B cell (primary cell): ENCODE measurements at regions not wholly inside any gene's neighbourhood (a gene's known extent, or its start where the extent isn't known, plus 50 kb on each side); places are given as distances from the start of the nearest gene placed in this dataset.

ENCODE experiments used
- ATAC-seq: fragments of 200-7000 bp; cut with Tn5 transposase; one replicate; pipeline ENCODE4 v1.10.0; 2021; ENCODE audit warnings: low read depth, mild to moderate bottlenecking, moderate number of reproducible peaks, moderate library complexity
- CTCF ChIA-PET: fragments of 350-600 bp; sonication (Branson Sonifier 250); formaldehyde crosslinking; loops from one replicate; lab custom pipeline; 2021; ENCODE audit warnings: antibody characterized with exemption, inconsistent platforms; lab: Charles Lee
- POLR2A ChIA-PET: fragments of 350-600 bp; sonication (Branson Sonifier 250); formaldehyde crosslinking; loops from one replicate; lab custom pipeline; 2021; ENCODE audit warnings: antibody characterized with exemption; lab: Charles Lee
- DNase-seq: peaks from one replicate; pipeline ENCODE4 v3.0.0; 2013
- H2AFZ ChIP-seq: 2 replicates; pipeline ENCODE4 v1.6.1; 2012; ENCODE audit warnings: mild to moderate bottlenecking, low read depth, low read length; ENCODE audit not compliant: insufficient read depth, poor library complexity, severe bottlenecking
- H3K27ac ChIP-seq, 2 donors: 1 replicate in 1 of 2; 2 replicates in 1 of 2; pipeline ENCODE4 v1.5.1; 2012 to 2013; ENCODE audit warnings: low read length in 2 of 2, mild to moderate bottlenecking in 2 of 2, moderate library complexity in 1 of 2
- H3K27me3 ChIP-seq, 4 experiments: fragments of 200-600 bp in 1 of 4; sonication (generic) in 1 of 4; replicated peaks in 1 of 4; 1 replicate in 2 of 4; 2 replicates in 2 of 4; pipeline versions ENCODE4 v1.6.1 to v1.7.0; 2013 to 2016; ENCODE audit warnings: low read length in 3 of 4, mild to moderate bottlenecking in 2 of 4, mixed read lengths in 1 of 4, moderate library complexity in 1 of 4; ENCODE audit not compliant: insufficient read depth in 4 of 4, control insufficient read depth in 3 of 4; ENCODE audit errors: control extremely low read depth in 1 of 4
- H3K36me3 ChIP-seq, 2 experiments: replicated peaks in 1 of 2; 1 replicate in 1 of 2; 2 replicates in 1 of 2; pipeline versions ENCODE4 v1.6.1 to v1.7.1; 2013; ENCODE audit warnings: low read length in 1 of 2; ENCODE audit not compliant: insufficient read depth in 2 of 2, control insufficient read depth in 1 of 2; ENCODE audit errors: control extremely low read depth in 1 of 2, extremely low read depth in 1 of 2
- H3K4me1 ChIP-seq, 2 donors: fragments of 200-600 bp in 1 of 2; sonication (generic) in 1 of 2; 1 replicate in 1 of 2; 2 replicates in 1 of 2; pipeline versions ENCODE4 v1.5.1 to v1.6.1; 2013 to 2017; ENCODE audit warnings: low read length in 2 of 2; ENCODE audit not compliant: control insufficient read depth in 2 of 2, insufficient read depth in 2 of 2
- H3K4me2 ChIP-seq: replicated peaks from 2 replicates; pipeline ENCODE3; 2012; ENCODE audit warnings: mild to moderate bottlenecking, low read depth, low read length; ENCODE audit not compliant: poor library complexity, severe bottlenecking
- H3K4me3 ChIP-seq, 5 experiments: fragments of 200-600 bp in 1 of 5; sonication (generic) in 1 of 5; 1 replicate in 3 of 5; 2 replicates in 2 of 5; pipeline versions ENCODE4 v1.5.1 to v1.7.0; 2011 to 2016; ENCODE audit warnings: low read length in 4 of 5, mild to moderate bottlenecking in 4 of 5, low read depth in 2 of 5, control low read depth in 1 of 5, moderate library complexity in 1 of 5; ENCODE audit not compliant: insufficient read depth in 1 of 5; ENCODE audit errors: control extremely low read depth in 1 of 5, extremely low read depth in 1 of 5
- H3K79me2 ChIP-seq: fragments of 200-600 bp; sonication (generic); one replicate; pipeline ENCODE4 v1.6.0; 2016; ENCODE audit warnings: low read length; ENCODE audit not compliant: control insufficient read depth, insufficient read depth
- H3K9ac ChIP-seq: fragments of 200-600 bp; sonication (generic); 2 replicates; pipeline ENCODE4 v1.6.1; 2017; ENCODE audit warnings: mild to moderate bottlenecking, low read length, moderate library complexity
- H3K9me3 ChIP-seq, 3 donors: one replicate each; pipeline versions ENCODE4 v1.6.1 to v1.7.1; 2013; ENCODE audit warnings: low read length in 2 of 3; ENCODE audit not compliant: control insufficient read depth in 2 of 3, insufficient read depth in 1 of 3; ENCODE audit errors: control extremely low read depth in 1 of 3
- H4K20me1 ChIP-seq: 2 replicates; pipeline ENCODE4 v1.6.0; 2012; ENCODE audit warnings: mild to moderate bottlenecking, low read length; ENCODE audit not compliant: insufficient read depth, control insufficient read depth, poor library complexity, severe bottlenecking
- H3K27ac Mint-ChIP-seq: one replicate; pipeline ENCODE4 v1.8.0; 2021; ENCODE audit warnings: mixed read lengths
- H3K27me3 Mint-ChIP-seq: one replicate; pipeline ENCODE4 v1.8.0; 2021; ENCODE audit warnings: mixed read lengths
- H3K4me1 Mint-ChIP-seq: one replicate; pipeline ENCODE4 v1.8.0; 2021; ENCODE audit warnings: mixed read lengths
- H3K4me3 Mint-ChIP-seq: one replicate; pipeline ENCODE4 v1.8.0; 2021; ENCODE audit warnings: mixed read lengths
- H3K9me3 Mint-ChIP-seq: one replicate; pipeline ENCODE4 v1.8.0; 2022; ENCODE audit warnings: mixed read lengths; ENCODE audit not compliant: insufficient read depth
- EZH2 ChIP-seq: IDR thresholded peaks from 2 replicates; pipeline ENCODE4 v1.6.1; 2012; ENCODE audit warnings: borderline replicate concordance, low read depth, mild to moderate bottlenecking, moderate library complexity, low read length; ENCODE audit not compliant: insufficient read depth, poor library complexity, severe bottlenecking
- WGBS: methylation state at CpG from one replicate; pipeline ENCODE4 v1.1.5; 2013; ENCODE audit warnings: missing lambda C conversion rate; ENCODE audit not compliant: insufficient coverage; 5-methylcytosine and 5-hydroxymethylcytosine counted together
- intact Hi-C: fragments of 100-400 bp; cut with micrococcal nuclease; formaldehyde crosslinking; loops from one replicate; pipeline ENCODE4 v1.10.0; 2022
- TF ChIP-seq, protein P1 (sequence below): fragments of 200-600 bp; IDR thresholded peaks from one replicate; pipeline ENCODE4 v1.8.0; 2022; ENCODE audit warnings: antibody characterized with exemption, mild to moderate bottlenecking

DNA sequence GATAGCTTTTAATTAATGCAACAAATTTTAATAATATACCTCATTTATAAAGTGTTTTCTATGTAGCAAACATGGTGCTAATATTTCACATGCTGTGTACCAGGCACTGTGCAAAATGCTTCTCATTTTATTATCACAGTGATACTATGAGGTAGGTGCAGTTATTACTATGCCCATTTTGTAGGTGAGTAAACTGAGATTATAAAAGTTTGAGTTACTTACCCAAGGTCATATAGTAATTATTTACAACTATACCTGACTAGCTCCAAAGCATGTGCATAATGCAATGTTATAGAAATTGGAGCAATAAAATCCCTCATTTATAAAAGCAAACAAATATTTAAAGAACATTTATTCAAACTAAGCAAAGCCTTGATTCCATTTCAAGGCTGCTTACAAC lies 54.5 kb upstream of the DCBLD2 start:
- CTCF ChIA-PET = no interaction called here
- H3K27ac Mint-ChIP-seq = no peak overlapping the region
- H3K27me3 ChIP-seq = peaks cover 0 to 6% (median 0%) of the 10 kb centered on the region in 4 experiments
- H2AFZ ChIP-seq = no peak overlapping the region
- no peak overlapping the region for H3K4me2 ChIP-seq
- H3K4me1 ChIP-seq = no peaks in the 10 kb centered on the region
- no peaks in the 10 kb centered on the region for H3K79me2 ChIP-seq
- H3K27ac ChIP-seq = no peak overlapping the region
- no peaks in the 10 kb centered on the region for H3K4me1 Mint-ChIP-seq
- H3K36me3 ChIP-seq = no peaks in the 10 kb centered on the region
- no peak for TF ChIP-seq EZH2
- TF ChIP-seq, protein P1, sequence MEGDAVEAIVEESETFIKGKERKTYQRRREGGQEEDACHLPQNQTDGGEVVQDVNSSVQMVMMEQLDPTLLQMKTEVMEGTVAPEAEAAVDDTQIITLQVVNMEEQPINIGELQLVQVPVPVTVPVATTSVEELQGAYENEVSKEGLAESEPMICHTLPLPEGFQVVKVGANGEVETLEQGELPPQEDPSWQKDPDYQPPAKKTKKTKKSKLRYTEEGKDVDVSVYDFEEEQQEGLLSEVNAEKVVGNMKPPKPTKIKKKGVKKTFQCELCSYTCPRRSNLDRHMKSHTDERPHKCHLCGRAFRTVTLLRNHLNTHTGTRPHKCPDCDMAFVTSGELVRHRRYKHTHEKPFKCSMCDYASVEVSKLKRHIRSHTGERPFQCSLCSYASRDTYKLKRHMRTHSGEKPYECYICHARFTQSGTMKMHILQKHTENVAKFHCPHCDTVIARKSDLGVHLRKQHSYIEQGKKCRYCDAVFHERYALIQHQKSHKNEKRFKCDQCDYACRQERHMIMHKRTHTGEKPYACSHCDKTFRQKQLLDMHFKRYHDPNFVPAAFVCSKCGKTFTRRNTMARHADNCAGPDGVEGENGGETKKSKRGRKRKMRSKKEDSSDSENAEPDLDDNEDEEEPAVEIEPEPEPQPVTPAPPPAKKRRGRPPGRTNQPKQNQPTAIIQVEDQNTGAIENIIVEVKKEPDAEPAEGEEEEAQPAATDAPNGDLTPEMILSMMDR = no peak
- no peaks in the 10 kb centered on the region for H3K9me3 Mint-ChIP-seq
- ATAC-seq (no peak), DNase-seq (no peak)
- H4K20me1 ChIP-seq = no peaks in the 10 kb centered on the region
- POLR2A ChIA-PET = no interaction called here
- peaks cover 9% of the 10 kb centered on the region for H3K27me3 Mint-ChIP-seq
- H3K9ac ChIP-seq = no peak overlapping the region
- no peak overlapping the region for H3K4me3 Mint-ChIP-seq
- no peak overlapping the region for H3K4me3 ChIP-seq
- intact Hi-C loops = no loop called here
- H3K9me3 ChIP-seq = no peaks in the 10 kb centered on the region

GRCh38 chr3:98954791-98955604 lies 53.5 kb upstream of the DCBLD2 start:
- Histone ChIP-seq H3K9ac (no peak overlapping the region), H3K9me3 (no peaks in the 10 kb centered on the region), H3K27ac (no peak overlapping the region), H4K20me1 (no peaks in the 10 kb centered on the region), H3K36me3 (no peaks in the 10 kb centered on the region), H3K79me2 (no peaks in the 10 kb centered on the region), H3K4me1 (no peaks in the 10 kb centered on the region), H3K4me2 (no peak overlapping the region), H2AFZ (no peak overlapping the region), H3K27me3 (peaks cover 0 to 3% (median 0%) of the 10 kb centered on the region in 4 experiments), H3K4me3 (no peak overlapping the region)
- Mint-ChIP-seq H3K4me1 (no peaks in the 10 kb centered on the region), H3K27ac (no peak overlapping the region), H3K4me3 (no peak overlapping the region), H3K27me3 (peaks cover 9% of the 10 kb centered on the region), H3K9me3 (peaks cover under 1% of the 10 kb centered on the region)
- POLR2A ChIA-PET = no interaction called here
- ATAC-seq = no peak
- WGBS = 100% methylated on average over 1 of the region's 3 CpGs
- intact Hi-C loops = no loop called here
- TF ChIP-seq, protein P1 = no peak
- no peak for TF ChIP-seq EZH2
- DNase-seq = no peak
- CTCF ChIA-PET = no interaction called here
